Neutrophil (primary cell): ENCODE measurements at regions not wholly inside any gene's neighbourhood (a gene's known extent, or its start where the extent isn't known, plus 50 kb on each side); places are given as distances from the start of the nearest gene placed in this dataset.

Experiments
- H3K27ac ChIP-seq: fragments of 200-600 bp; sonication (generic); 2 replicates; pipeline ENCODE4 v1.5.1; 2016; ENCODE audit warnings: mild to moderate bottlenecking, moderate library complexity
- H3K27me3 ChIP-seq: fragments of 200-600 bp; sonication (generic); 2 replicates; pipeline ENCODE4 v1.6.0; 2016; ENCODE audit warnings: mild to moderate bottlenecking
- H3K36me3 ChIP-seq: fragments of 200-600 bp; sonication (generic); 2 replicates; pipeline ENCODE4 v1.5.1; 2017
- H3K4me1 ChIP-seq, 2 experiments: fragments of 200-600 bp in 1 of 2; sonication (generic) in 1 of 2; 1 replicate in 1 of 2; 2 replicates in 1 of 2; pipeline versions ENCODE4 v1.5.1 to v1.6.1; 2013 to 2016; ENCODE audit warnings: low read depth in 1 of 2, low read length in 1 of 2, mild to moderate bottlenecking in 1 of 2, moderate library complexity in 1 of 2; ENCODE audit not compliant: control insufficient read depth in 1 of 2, insufficient read depth in 1 of 2
- H3K4me3 ChIP-seq, 2 experiments: fragments of 200-600 bp in 1 of 2; sonication (generic) in 1 of 2; 1 replicate in 1 of 2; 2 replicates in 1 of 2; pipeline ENCODE4 v1.5.1; 2013 to 2016; ENCODE audit warnings: low read depth in 1 of 2, low read length in 1 of 2, mild to moderate bottlenecking in 1 of 2, moderate library complexity in 1 of 2
- H3K9me3 ChIP-seq: fragments of 200-600 bp; sonication (generic); 2 replicates; pipeline ENCODE4 v1.5.1; 2016
- TF ChIP-seq, protein P1 (sequence below): fragments of 200-600 bp; sonication (generic); IDR thresholded peaks from 2 replicates; pipeline ENCODE4 v1.5.1; 2016; ENCODE audit warnings: antibody characterized with exemption

- Histone ChIP-seq H3K36me3 (no peaks in the 10 kb centered on the region), H3K9me3 (no peaks in the 10 kb centered on the region), H3K27me3 (no peaks in the 10 kb centered on the region), H3K27ac (no peak overlapping the region), H3K4me3 (no peak overlapping the region), H3K4me1 (no peaks in the 10 kb centered on the region)
- TF ChIP-seq, protein P1, sequence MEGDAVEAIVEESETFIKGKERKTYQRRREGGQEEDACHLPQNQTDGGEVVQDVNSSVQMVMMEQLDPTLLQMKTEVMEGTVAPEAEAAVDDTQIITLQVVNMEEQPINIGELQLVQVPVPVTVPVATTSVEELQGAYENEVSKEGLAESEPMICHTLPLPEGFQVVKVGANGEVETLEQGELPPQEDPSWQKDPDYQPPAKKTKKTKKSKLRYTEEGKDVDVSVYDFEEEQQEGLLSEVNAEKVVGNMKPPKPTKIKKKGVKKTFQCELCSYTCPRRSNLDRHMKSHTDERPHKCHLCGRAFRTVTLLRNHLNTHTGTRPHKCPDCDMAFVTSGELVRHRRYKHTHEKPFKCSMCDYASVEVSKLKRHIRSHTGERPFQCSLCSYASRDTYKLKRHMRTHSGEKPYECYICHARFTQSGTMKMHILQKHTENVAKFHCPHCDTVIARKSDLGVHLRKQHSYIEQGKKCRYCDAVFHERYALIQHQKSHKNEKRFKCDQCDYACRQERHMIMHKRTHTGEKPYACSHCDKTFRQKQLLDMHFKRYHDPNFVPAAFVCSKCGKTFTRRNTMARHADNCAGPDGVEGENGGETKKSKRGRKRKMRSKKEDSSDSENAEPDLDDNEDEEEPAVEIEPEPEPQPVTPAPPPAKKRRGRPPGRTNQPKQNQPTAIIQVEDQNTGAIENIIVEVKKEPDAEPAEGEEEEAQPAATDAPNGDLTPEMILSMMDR = no peak
These were observed 859.0 kb upstream of the LRRTM1 start for GRCh38 chr2:81163583-81163982.

GRCh38 chr2:81158505-81158904, 854.0 kb upstream of the LRRTM1 start:
- Histone ChIP-seq H3K4me1 (no peaks in the 10 kb centered on the region), H3K27me3 (no peaks in the 10 kb centered on the region), H3K36me3 (no peaks in the 10 kb centered on the region), H3K9me3 (peaks cover 3% of the 10 kb centered on the region), H3K27ac (no peak overlapping the region), H3K4me3 (no peak overlapping the region)
- TF ChIP-seq, protein P1 = no peak

DNA sequence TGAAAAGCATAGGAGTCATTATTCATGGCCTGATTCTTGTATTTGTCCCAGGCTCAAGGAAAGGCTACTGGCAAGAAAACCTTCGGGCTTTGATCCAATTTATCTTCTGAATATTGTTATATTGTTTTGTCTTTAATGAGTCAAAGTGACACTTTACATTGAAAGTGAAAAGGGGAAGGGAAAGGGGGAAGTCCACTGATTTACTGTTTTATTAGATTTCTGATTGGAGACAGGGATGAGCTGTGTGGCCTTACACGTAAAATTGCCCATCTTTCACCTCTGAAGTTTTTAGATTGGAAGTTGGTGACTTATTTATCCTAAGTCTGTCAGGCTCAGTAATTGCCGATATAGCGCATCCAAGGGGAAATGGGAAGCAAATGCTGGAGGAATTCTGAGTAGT, 843.8 kb upstream of the LRRTM1 start:
- Histone ChIP-seq H3K4me3 (no peak overlapping the region), H3K4me1 (no peaks in the 10 kb centered on the region), H3K9me3 (no peaks in the 10 kb centered on the region), H3K27me3 (no peaks in the 10 kb centered on the region), H3K36me3 (no peaks in the 10 kb centered on the region), H3K27ac (no peak overlapping the region)
- TF ChIP-seq, protein P1 = no peak

- H3K36me3 ChIP-seq = no peaks in the 10 kb centered on the region
- no peaks in the 10 kb centered on the region for H3K9me3 ChIP-seq
- H3K4me3 ChIP-seq = no peak overlapping the region
- no peak overlapping the region for H3K27ac ChIP-seq
- no peaks in the 10 kb centered on the region for H3K4me1 ChIP-seq
- H3K27me3 ChIP-seq = no peaks in the 10 kb centered on the region
- TF ChIP-seq, protein P1 = no peak
These were observed 831.7 kb upstream of the LRRTM1 start for GRCh38 chr2:81136296-81136695.

DNA sequence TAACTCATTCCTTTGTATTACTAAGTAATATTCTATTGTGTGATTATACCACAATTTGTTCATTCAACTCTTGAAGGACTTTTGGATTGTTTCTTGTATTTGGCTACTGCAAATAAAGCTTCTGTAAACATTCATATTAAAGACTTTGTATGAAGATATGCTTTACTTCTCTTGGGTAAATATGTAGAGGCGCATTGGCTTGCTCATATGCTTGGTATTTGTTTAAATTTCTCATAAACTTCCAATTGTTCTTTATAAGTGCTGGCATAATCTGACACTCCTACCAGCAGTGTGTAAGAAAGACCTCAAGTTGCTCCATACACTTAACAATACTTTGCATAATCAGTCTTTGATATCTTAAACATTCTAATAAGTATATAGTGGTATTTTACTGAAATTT, 792.8 kb upstream of the LRRTM1 start:
- Histone ChIP-seq H3K27me3 (no peaks in the 10 kb centered on the region), H3K9me3 (no peaks in the 10 kb centered on the region), H3K4me3 (no peak overlapping the region), H3K27ac (no peak overlapping the region), H3K36me3 (no peaks in the 10 kb centered on the region), H3K4me1 (no peaks in the 10 kb centered on the region)
- TF ChIP-seq, protein P1 = no peak

DNA sequence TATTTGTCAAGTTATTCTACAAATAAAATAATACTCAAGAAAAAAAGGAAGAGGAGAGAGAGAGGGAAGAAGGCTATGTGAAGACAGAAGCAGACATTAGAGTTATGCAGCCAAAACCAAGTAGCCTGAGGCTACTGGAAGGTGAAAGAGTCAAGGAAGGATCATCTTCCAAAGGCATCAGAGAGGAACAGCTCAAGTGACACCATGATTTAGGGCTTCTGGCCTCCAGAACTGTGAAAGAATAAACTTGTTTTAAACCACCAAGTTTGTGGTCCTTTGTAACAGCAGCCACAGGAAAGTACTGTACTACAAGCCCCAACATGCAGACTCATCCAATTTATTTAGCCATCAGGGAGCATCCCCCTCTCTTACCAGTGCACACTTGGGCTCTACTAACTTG, 788.5 kb upstream of the LRRTM1 start:
- Histone ChIP-seq H3K27me3 (no peaks in the 10 kb centered on the region), H3K27ac (no peak overlapping the region), H3K4me3 (no peak overlapping the region), H3K9me3 (no peaks in the 10 kb centered on the region), H3K4me1 (no peaks in the 10 kb centered on the region), H3K36me3 (no peaks in the 10 kb centered on the region)
- TF ChIP-seq, protein P1 = no peak
